ENCODE measurements at regions not wholly inside any gene's neighbourhood (a gene's known extent, or its start where the extent isn't known, plus 50 kb on each side); places are given as distances from the start of the nearest gene placed in this dataset.

DNA sequence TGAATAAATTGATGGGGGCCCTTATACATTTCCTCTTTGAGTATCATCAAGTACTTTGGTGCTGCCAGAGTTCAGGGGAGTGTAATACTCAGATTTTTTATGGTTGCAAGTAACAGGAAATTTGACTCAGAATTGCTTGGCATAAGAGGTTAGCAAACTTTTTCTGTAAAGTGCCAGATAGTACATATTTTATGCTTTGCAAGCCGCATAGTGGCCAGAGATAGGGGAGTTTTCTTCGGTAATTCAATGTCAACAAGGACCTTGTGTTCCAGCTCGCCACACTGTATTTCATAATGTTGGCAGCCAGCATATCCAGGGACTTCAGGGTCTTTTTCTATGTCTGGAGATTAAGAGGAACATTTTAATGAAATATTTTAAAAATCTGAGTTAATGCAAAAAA is 51.0 kb upstream of the MARCHF10 start:
- no peak overlapping the region for H3K4me3 Mint-ChIP-seq
- TF ChIP-seq NFYB (CRISPR knock-in tag; conservative IDR thresholded peaks at IDR 0.05; ENCODE audit: low read depth) (no peak), ELF4 (CRISPR knock-in tag; IDR thresholded peaks at IDR 0.05; ENCODE audit: low read depth) (no peak), ARID4B (CRISPR knock-in tag; IDR thresholded peaks at IDR 0.05; ENCODE audit: borderline replicate concordance) (no peak), TEAD1 (CRISPR knock-in tag; IDR thresholded peaks at IDR 0.05) (no peak), GABPB1 (CRISPR knock-in tag; IDR thresholded peaks at IDR 0.05) (no peak), SP1 (CRISPR knock-in tag; conservative IDR thresholded peaks at IDR 0.05) (no peak), NR3C1 (CRISPR knock-in tag; conservative IDR thresholded peaks at IDR 0.05; ENCODE audit: low read depth) (no peak), NR1H2 (CRISPR knock-in tag; IDR thresholded peaks at IDR 0.05) (no peak), ZNF263 (CRISPR knock-in tag; IDR thresholded peaks at IDR 0.05; ENCODE audit: low read depth) (no peak), ETV6 (CRISPR knock-in tag; IDR thresholded peaks at IDR 0.05) (no peak), CREM (CRISPR knock-in tag; IDR thresholded peaks at IDR 0.05) (no peak), E2F4 (CRISPR knock-in tag; IDR thresholded peaks at IDR 0.05; ENCODE audit: borderline replicate concordance, low read depth) (no peak), AFF4 (CRISPR knock-in tag; IDR thresholded peaks at IDR 0.05; ENCODE audit: borderline replicate concordance) (no peak), CREB1 (CRISPR knock-in tag; IDR thresholded peaks at IDR 0.05) (no peak), OVOL2 (CRISPR knock-in tag; IDR thresholded peaks at IDR 0.05; ENCODE audit: borderline replicate concordance) (no peak), STAT6 (CRISPR knock-in tag; conservative IDR thresholded peaks at IDR 0.05; ENCODE audit: low read depth) (no peak)
- TF ChIP-seq, protein P1, sequence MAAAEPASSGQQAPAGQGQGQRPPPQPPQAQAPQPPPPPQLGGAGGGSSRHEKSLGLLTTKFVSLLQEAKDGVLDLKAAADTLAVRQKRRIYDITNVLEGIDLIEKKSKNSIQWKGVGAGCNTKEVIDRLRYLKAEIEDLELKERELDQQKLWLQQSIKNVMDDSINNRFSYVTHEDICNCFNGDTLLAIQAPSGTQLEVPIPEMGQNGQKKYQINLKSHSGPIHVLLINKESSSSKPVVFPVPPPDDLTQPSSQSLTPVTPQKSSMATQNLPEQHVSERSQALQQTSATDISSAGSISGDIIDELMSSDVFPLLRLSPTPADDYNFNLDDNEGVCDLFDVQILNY (CRISPR knock-in tag; IDR thresholded peaks at IDR 0.05), result no peak
- TF ChIP-seq, protein P2, sequence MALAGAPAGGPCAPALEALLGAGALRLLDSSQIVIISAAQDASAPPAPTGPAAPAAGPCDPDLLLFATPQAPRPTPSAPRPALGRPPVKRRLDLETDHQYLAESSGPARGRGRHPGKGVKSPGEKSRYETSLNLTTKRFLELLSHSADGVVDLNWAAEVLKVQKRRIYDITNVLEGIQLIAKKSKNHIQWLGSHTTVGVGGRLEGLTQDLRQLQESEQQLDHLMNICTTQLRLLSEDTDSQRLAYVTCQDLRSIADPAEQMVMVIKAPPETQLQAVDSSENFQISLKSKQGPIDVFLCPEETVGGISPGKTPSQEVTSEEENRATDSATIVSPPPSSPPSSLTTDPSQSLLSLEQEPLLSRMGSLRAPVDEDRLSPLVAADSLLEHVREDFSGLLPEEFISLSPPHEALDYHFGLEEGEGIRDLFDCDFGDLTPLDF (CRISPR knock-in tag; IDR thresholded peaks at IDR 0.05), result no peak
- ATAC-seq (no peak), DNase-seq (ENCODE audit: low spot score) (no peak)
- no peak overlapping the region for H3K27ac Mint-ChIP-seq
- no peaks in the 10 kb centered on the region for H3K9me3 Mint-ChIP-seq
- ChIA-PET POLR2A (no interaction called here), CTCF (no interaction called here)
- peaks cover 8% of the 10 kb centered on the region for H3K4me1 Mint-ChIP-seq
- H3K36me3 Mint-ChIP-seq, result no peaks in the 10 kb centered on the region
- H3K27me3 Mint-ChIP-seq (ENCODE audit: low read depth), result no peaks in the 10 kb centered on the region
